ENCODE measurements at regions not wholly inside any gene's neighbourhood (a gene's known extent, or its start where the extent isn't known, plus 50 kb on each side); places are given as distances from the start of the nearest gene placed in this dataset.

GRCh38 chr16:80081846-80082245 is 458.9 kb upstream of the DYNLRB2 start:
- no peak for TF ChIP-seq PATZ1 (CRISPR knock-in tag; IDR thresholded peaks at IDR 0.05; ENCODE audit: borderline replicate concordance)
- no peak for TF ChIP-seq SNAI2 (CRISPR knock-in tag; IDR thresholded peaks at IDR 0.05)
